ENCODE measurements at regions not wholly inside any gene's neighbourhood (a gene's known extent, or its start where the extent isn't known, plus 50 kb on each side); places are given as distances from the start of the nearest gene placed in this dataset.

GRCh38 chr3:27779176-27779575, 57.1 kb upstream of the EOMES start:
- BruUV-seq (replicated peaks), result no TSS peak
- intact Hi-C loops (cut with micrococcal nuclease; ENCODE audit: unreplicated experiment), result no loop called here
- Histone ChIP-seq H3K4me3 (ENCODE audit: low read depth, low read length, poor library complexity, severe bottlenecking) (no peak overlapping the region), H3K36me3 (ENCODE audit: insufficient read depth, low read length, poor library complexity, severe bottlenecking) (no peaks in the 10 kb centered on the region), H3K9me3 (ENCODE audit: low read depth, low read length, poor library complexity, severe bottlenecking) (no peaks in the 10 kb centered on the region), H3K4me1 (ENCODE audit: insufficient read depth, low read length, poor library complexity, severe bottlenecking) (no peaks in the 10 kb centered on the region), H3K27me3 (replicated peaks; ENCODE audit: insufficient read depth, low read depth, low read length, poor library complexity) (peaks cover 3% of the 10 kb centered on the region), H3K27ac (ENCODE audit: low read depth, low read length, poor library complexity, severe bottlenecking) (no peak overlapping the region)
- DNase-seq (ENCODE audit: low spot score), result no peak
- no peak for TF ChIP-seq EZH2 (IDR thresholded peaks at IDR 0.05; ENCODE audit: borderline replicate concordance, low read depth, low read length, poor library complexity, severe bottlenecking)
- no peak for TF ChIP-seq CTCF (conservative IDR thresholded peaks at IDR 0.05; ENCODE audit: low read depth, low read length)
- CTCF ChIA-PET, result no interaction called here
- POLR2A ChIA-PET (ENCODE audit: low non-redundant PET), result no interaction called here

- POLR2A ChIA-PET (ENCODE audit: low non-redundant PET), result no interaction called here
- Histone ChIP-seq H3K36me3 (ENCODE audit: insufficient read depth, low read length, poor library complexity, severe bottlenecking) (no peaks in the 10 kb centered on the region), H3K9me3 (ENCODE audit: low read depth, low read length, poor library complexity, severe bottlenecking) (no peaks in the 10 kb centered on the region), H3K4me1 (ENCODE audit: insufficient read depth, low read length, poor library complexity, severe bottlenecking) (no peaks in the 10 kb centered on the region), H3K27ac (ENCODE audit: low read depth, low read length, poor library complexity, severe bottlenecking) (no peak overlapping the region), H3K27me3 (replicated peaks; ENCODE audit: insufficient read depth, low read depth, low read length, poor library complexity) (peaks cover 3% of the 10 kb centered on the region), H3K4me3 (ENCODE audit: low read depth, low read length, poor library complexity, severe bottlenecking) (no peak overlapping the region)
- intact Hi-C loops (cut with micrococcal nuclease; ENCODE audit: unreplicated experiment), result no loop called here
- TF ChIP-seq CTCF (conservative IDR thresholded peaks at IDR 0.05; ENCODE audit: low read depth, low read length), result no peak
- TF ChIP-seq EZH2 (IDR thresholded peaks at IDR 0.05; ENCODE audit: borderline replicate concordance, low read depth, low read length, poor library complexity, severe bottlenecking), result no peak
- CTCF ChIA-PET, result no interaction called here
- BruUV-seq (replicated peaks), result no TSS peak
- DNase-seq (ENCODE audit: low spot score), result no peak
These were observed 67.3 kb upstream of the EOMES start for GRCh38 chr3:27789420-27789819.

GRCh38 chr3:27791956-27792355, 69.8 kb upstream of the EOMES start:
- intact Hi-C loops (cut with micrococcal nuclease; ENCODE audit: unreplicated experiment), result no loop called here
- H3K4me3 ChIP-seq (ENCODE audit: low read depth, low read length, poor library complexity, severe bottlenecking), result no peak overlapping the region
- no peak for DNase-seq (ENCODE audit: low spot score)
- no peaks in the 10 kb centered on the region for H3K27me3 ChIP-seq (replicated peaks; ENCODE audit: insufficient read depth, low read depth, low read length, poor library complexity)
- POLR2A ChIA-PET (ENCODE audit: low non-redundant PET), result no interaction called here
- CTCF ChIA-PET, result no interaction called here
- BruUV-seq (replicated peaks), result no TSS peak
- no peaks in the 10 kb centered on the region for H3K4me1 ChIP-seq (ENCODE audit: insufficient read depth, low read length, poor library complexity, severe bottlenecking)
- H3K27ac ChIP-seq (ENCODE audit: low read depth, low read length, poor library complexity, severe bottlenecking), result no peak overlapping the region
- no peaks in the 10 kb centered on the region for H3K9me3 ChIP-seq (ENCODE audit: low read depth, low read length, poor library complexity, severe bottlenecking)
- no peaks in the 10 kb centered on the region for H3K36me3 ChIP-seq (ENCODE audit: insufficient read depth, low read length, poor library complexity, severe bottlenecking)
- no peak for TF ChIP-seq CTCF (conservative IDR thresholded peaks at IDR 0.05; ENCODE audit: low read depth, low read length)
- no peak for TF ChIP-seq EZH2 (IDR thresholded peaks at IDR 0.05; ENCODE audit: borderline replicate concordance, low read depth, low read length, poor library complexity, severe bottlenecking)
